ENCODE measurements at regions not wholly inside any gene's neighbourhood (a gene's known extent, or its start where the extent isn't known, plus 50 kb on each side); places are given as distances from the start of the nearest gene placed in this dataset.

- ChIA-PET POLR2A (interaction anchor here (0.6 kb wide), 1 partner anchor 928 kb away, joined by 5 read pairs; no protein-coding TSS in a partner anchor), CTCF (no interaction called here)
These were observed 643.8 kb upstream of the TENM4 start for GRCh38 chr11:80084608-80085007.

DNA sequence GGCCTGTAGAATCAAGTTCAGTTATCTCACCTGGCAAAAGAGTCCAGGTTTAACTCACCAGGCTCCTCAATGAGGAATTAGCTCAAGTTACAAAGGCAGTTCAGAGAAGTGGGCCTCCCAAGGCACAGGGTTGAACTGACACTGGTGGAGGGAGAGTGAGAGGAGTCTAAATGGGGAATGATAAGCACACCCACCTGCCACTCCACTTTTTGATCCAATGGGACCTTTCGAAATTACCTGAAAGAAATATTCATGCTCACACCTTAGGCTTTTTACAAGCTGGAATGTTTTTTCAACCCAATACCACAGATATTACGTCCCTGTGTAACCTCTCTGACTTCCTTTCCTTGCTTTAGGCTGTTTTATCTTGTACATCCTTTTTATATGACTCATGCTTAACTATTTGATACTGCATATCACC lies 642.7 kb upstream of the TENM4 start:
- ChIA-PET POLR2A (no interaction called here), CTCF (no interaction called here)
- intact Hi-C loops (cut with micrococcal nuclease; ENCODE audit: unreplicated experiment) (no loop called here), in situ Hi-C loops (cut with HindIII; ENCODE audit: low pct_unique_long_range_greater_than_20kb, low sequenced_read_pairs) (no loop called here)
- no peak for TF ChIP-seq TCF7L2 (IDR thresholded peaks at IDR 0.05; ENCODE audit: low read depth, low read length)
- TF ChIP-seq SIN3A (IDR thresholded peaks at IDR 0.05; ENCODE audit: borderline replicate concordance, insufficient read depth, low read depth, low read length): no peak
- Histone ChIP-seq H3K9me3 (ENCODE audit: control insufficient read depth, insufficient read depth, low read depth, low read length) (no peaks in the 10 kb centered on the region), H3K4me1 (ENCODE audit: control insufficient read depth, insufficient read depth, low read length) (no peaks in the 10 kb centered on the region), H3K36me3 (ENCODE audit: control insufficient read depth, insufficient read depth, low read length) (no peaks in the 10 kb centered on the region), H3K4me3 (ENCODE audit: low read depth in 2 of 2, low read length in 2 of 2) (no peak overlapping the region), H3K27ac (ENCODE audit: low read length) (no peak overlapping the region), H3K27me3 (ENCODE audit: control insufficient read depth, insufficient read depth, low read length) (no peaks in the 10 kb centered on the region)
- no TSS peak for BruUV-seq (replicated peaks)
- no peak for DNase-seq (ENCODE audit: low read depth, low spot score)
- no peak for ATAC-seq

More at GRCh38 chr11:80084608-80085007, 643.8 kb upstream of the TENM4 start:
- Histone ChIP-seq H3K27ac (ENCODE audit: low read length) (no peak overlapping the region), H3K9me3 (ENCODE audit: control insufficient read depth, insufficient read depth, low read depth, low read length) (no peaks in the 10 kb centered on the region), H3K4me1 (ENCODE audit: control insufficient read depth, insufficient read depth, low read length) (no peaks in the 10 kb centered on the region), H3K27me3 (ENCODE audit: control insufficient read depth, insufficient read depth, low read length) (no peaks in the 10 kb centered on the region), H3K4me3 (ENCODE audit: low read depth in 2 of 2, low read length in 2 of 2) (no peak overlapping the region), H3K36me3 (ENCODE audit: control insufficient read depth, insufficient read depth, low read length) (no peaks in the 10 kb centered on the region)
- no peak for TF ChIP-seq TCF7L2 (IDR thresholded peaks at IDR 0.05; ENCODE audit: low read depth, low read length)
- TF ChIP-seq, protein P1, sequence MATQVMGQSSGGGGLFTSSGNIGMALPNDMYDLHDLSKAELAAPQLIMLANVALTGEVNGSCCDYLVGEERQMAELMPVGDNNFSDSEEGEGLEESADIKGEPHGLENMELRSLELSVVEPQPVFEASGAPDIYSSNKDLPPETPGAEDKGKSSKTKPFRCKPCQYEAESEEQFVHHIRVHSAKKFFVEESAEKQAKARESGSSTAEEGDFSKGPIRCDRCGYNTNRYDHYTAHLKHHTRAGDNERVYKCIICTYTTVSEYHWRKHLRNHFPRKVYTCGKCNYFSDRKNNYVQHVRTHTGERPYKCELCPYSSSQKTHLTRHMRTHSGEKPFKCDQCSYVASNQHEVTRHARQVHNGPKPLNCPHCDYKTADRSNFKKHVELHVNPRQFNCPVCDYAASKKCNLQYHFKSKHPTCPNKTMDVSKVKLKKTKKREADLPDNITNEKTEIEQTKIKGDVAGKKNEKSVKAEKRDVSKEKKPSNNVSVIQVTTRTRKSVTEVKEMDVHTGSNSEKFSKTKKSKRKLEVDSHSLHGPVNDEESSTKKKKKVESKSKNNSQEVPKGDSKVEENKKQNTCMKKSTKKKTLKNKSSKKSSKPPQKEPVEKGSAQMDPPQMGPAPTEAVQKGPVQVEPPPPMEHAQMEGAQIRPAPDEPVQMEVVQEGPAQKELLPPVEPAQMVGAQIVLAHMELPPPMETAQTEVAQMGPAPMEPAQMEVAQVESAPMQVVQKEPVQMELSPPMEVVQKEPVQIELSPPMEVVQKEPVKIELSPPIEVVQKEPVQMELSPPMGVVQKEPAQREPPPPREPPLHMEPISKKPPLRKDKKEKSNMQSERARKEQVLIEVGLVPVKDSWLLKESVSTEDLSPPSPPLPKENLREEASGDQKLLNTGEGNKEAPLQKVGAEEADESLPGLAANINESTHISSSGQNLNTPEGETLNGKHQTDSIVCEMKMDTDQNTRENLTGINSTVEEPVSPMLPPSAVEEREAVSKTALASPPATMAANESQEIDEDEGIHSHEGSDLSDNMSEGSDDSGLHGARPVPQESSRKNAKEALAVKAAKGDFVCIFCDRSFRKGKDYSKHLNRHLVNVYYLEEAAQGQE (IDR thresholded peaks at IDR 0.05; ENCODE audit: insufficient read depth in 1 of 2, low read depth in 2 of 2, low read length in 1 of 2): no peak
- TF ChIP-seq SIN3A (IDR thresholded peaks at IDR 0.05; ENCODE audit: borderline replicate concordance, insufficient read depth, low read depth, low read length): no peak
- TF ChIP-seq POLR2AphosphoS5 (IDR thresholded peaks at IDR 0.05; ENCODE audit: low read depth, low read length): no peak
- TF ChIP-seq, protein P2, sequence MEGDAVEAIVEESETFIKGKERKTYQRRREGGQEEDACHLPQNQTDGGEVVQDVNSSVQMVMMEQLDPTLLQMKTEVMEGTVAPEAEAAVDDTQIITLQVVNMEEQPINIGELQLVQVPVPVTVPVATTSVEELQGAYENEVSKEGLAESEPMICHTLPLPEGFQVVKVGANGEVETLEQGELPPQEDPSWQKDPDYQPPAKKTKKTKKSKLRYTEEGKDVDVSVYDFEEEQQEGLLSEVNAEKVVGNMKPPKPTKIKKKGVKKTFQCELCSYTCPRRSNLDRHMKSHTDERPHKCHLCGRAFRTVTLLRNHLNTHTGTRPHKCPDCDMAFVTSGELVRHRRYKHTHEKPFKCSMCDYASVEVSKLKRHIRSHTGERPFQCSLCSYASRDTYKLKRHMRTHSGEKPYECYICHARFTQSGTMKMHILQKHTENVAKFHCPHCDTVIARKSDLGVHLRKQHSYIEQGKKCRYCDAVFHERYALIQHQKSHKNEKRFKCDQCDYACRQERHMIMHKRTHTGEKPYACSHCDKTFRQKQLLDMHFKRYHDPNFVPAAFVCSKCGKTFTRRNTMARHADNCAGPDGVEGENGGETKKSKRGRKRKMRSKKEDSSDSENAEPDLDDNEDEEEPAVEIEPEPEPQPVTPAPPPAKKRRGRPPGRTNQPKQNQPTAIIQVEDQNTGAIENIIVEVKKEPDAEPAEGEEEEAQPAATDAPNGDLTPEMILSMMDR (IDR thresholded peaks at IDR 0.05): no peak
- in situ Hi-C loops (cut with HindIII; ENCODE audit: low pct_unique_long_range_greater_than_20kb, low sequenced_read_pairs): no loop called here
- DNase-seq (ENCODE audit: low read depth, low spot score): no peak
- BruUV-seq (replicated peaks): no TSS peak
- no peak for ATAC-seq
- intact Hi-C loops (cut with micrococcal nuclease; ENCODE audit: unreplicated experiment): no loop called here

DNA sequence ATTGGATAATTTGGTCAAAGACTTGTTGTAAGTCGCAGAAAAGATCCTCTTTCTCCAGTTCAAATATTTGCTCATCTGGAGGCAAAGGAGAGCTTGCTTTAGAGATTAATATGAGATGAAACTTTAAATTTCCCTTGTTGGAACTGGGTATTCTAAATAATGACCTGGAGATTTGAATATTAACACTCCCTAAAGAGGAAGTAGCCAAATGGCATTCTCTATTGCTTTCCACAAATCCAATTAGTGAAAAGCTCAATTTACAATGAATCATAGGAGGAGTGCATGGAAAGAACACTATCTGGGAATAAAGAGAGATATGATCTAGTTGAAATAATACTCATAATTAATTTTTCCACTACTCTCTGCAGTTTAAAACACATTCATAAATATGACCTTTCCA lies 641.6 kb upstream of the TENM4 start:
- no TSS peak for BruUV-seq (replicated peaks)
- no peak overlapping the region for H3K27ac ChIP-seq (ENCODE audit: low read length)
- no peaks in the 10 kb centered on the region for H3K36me3 ChIP-seq (ENCODE audit: control insufficient read depth, insufficient read depth, low read length)
- no peak for TF ChIP-seq SIN3A (IDR thresholded peaks at IDR 0.05; ENCODE audit: borderline replicate concordance, insufficient read depth, low read depth, low read length)
- TF ChIP-seq POLR2AphosphoS5 (IDR thresholded peaks at IDR 0.05; ENCODE audit: low read depth, low read length): no peak
- TF ChIP-seq, protein P1 (IDR thresholded peaks at IDR 0.05; ENCODE audit: insufficient read depth in 1 of 2, low read depth in 2 of 2, low read length in 1 of 2): no peak
- no peak for TF ChIP-seq TCF7L2 (IDR thresholded peaks at IDR 0.05; ENCODE audit: low read depth, low read length)
- TF ChIP-seq, protein P2 (IDR thresholded peaks at IDR 0.05): no peak
- in situ Hi-C loops (cut with HindIII; ENCODE audit: low pct_unique_long_range_greater_than_20kb, low sequenced_read_pairs) (no loop called here), intact Hi-C loops (cut with micrococcal nuclease; ENCODE audit: unreplicated experiment) (no loop called here)
- ChIA-PET CTCF (no interaction called here), POLR2A (no interaction called here)
- H3K4me3 ChIP-seq (ENCODE audit: low read depth in 2 of 2, low read length in 2 of 2): no peak overlapping the region
- H3K27me3 ChIP-seq (ENCODE audit: control insufficient read depth, insufficient read depth, low read length): no peaks in the 10 kb centered on the region
- ATAC-seq: no peak
- no peaks in the 10 kb centered on the region for H3K9me3 ChIP-seq (ENCODE audit: control insufficient read depth, insufficient read depth, low read depth, low read length)
- no peak for DNase-seq (ENCODE audit: low read depth, low spot score)
- H3K4me1 ChIP-seq (ENCODE audit: control insufficient read depth, insufficient read depth, low read length): no peaks in the 10 kb centered on the region

All from Panc1 (cell line).